A549 (cell line): ENCODE measurements at regions not wholly inside any gene's neighbourhood (a gene's known extent, or its start where the extent isn't known, plus 50 kb on each side); places are given as distances from the start of the nearest gene placed in this dataset.

Experiments used
- EP300 ChIP-seq, 2 experiments: fragments of >200 bp; sonication (Bioruptor Twin); formaldehyde crosslinking; IDR thresholded peaks; 2 replicates in 1 of 2; 3 replicates in 1 of 2; pipeline ENCODE4 v1.6.1; 2016 to 2017
- JUNB ChIP-seq: fragments of >200 bp; sonication (Bioruptor Twin); formaldehyde crosslinking; IDR thresholded peaks from 2 replicates; pipeline ENCODE4 v1.6.1; 2016

- TF ChIP-seq JUNB (no peak), EP300 (IDR thresholded peaks at IDR 0.05) (no peak)
Measured at GRCh38 chr5:53161876-53162275, 52.3 kb upstream of the MOCS2 start.
